ENCODE measurements at regions not wholly inside any gene's neighbourhood (a gene's known extent, or its start where the extent isn't known, plus 50 kb on each side); places are given as distances from the start of the nearest gene placed in this dataset.

DNA sequence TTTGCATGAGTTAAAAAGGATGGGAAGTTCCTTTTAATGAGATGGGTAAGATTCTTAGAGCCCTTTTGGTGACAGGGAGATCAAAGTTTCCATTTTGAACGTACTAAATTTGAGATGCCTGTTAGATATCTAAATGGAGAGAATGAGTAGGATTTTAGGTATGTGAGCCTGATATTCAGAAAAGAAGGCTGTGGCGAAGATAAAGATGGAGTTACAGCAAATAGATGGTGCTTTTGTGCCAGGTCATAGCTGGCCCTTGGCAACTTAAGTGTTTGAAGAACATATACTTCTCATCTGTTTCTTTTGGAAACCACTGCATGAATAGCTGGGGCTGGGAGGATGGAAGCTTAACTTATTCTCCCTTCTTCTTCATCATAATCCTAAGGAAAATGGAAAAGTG, 282.5 kb downstream of the PTBP2 start:
- Histone ChIP-seq H3K27ac (peak overlapping the region in 1 of 2 donors; percentile 2), H3K4me3 (no peak overlapping the region)
- no peak for DNase-seq (ENCODE audit: low spot score)
- TF ChIP-seq, protein P1, sequence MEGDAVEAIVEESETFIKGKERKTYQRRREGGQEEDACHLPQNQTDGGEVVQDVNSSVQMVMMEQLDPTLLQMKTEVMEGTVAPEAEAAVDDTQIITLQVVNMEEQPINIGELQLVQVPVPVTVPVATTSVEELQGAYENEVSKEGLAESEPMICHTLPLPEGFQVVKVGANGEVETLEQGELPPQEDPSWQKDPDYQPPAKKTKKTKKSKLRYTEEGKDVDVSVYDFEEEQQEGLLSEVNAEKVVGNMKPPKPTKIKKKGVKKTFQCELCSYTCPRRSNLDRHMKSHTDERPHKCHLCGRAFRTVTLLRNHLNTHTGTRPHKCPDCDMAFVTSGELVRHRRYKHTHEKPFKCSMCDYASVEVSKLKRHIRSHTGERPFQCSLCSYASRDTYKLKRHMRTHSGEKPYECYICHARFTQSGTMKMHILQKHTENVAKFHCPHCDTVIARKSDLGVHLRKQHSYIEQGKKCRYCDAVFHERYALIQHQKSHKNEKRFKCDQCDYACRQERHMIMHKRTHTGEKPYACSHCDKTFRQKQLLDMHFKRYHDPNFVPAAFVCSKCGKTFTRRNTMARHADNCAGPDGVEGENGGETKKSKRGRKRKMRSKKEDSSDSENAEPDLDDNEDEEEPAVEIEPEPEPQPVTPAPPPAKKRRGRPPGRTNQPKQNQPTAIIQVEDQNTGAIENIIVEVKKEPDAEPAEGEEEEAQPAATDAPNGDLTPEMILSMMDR (IDR thresholded peaks at IDR 0.05) = no peak

DNA sequence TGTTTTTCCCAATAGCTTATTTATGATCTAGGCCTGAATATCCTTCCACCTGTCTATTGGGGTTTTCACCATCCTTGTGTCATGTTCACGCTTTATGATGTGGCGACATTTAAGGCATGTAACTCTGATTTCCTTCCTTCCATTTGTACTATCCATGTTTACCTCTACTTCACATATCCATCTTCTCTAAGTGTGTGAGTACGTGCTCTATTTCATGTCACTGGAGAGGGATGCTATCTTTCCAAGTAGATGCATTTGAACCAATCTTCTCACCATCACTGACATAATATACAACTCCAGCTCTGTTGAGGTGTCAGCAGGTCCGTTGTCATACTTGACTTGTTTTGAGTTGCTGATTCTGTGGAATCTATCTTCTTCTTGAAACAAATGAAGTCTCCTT, 283.2 kb downstream of the PTBP2 start:
- Histone ChIP-seq H3K4me3 (no peak overlapping the region), H3K27ac (no peak overlapping the region)
- no peak for DNase-seq (ENCODE audit: low spot score)
- TF ChIP-seq, protein P1 (IDR thresholded peaks at IDR 0.05) = no peak

DNA sequence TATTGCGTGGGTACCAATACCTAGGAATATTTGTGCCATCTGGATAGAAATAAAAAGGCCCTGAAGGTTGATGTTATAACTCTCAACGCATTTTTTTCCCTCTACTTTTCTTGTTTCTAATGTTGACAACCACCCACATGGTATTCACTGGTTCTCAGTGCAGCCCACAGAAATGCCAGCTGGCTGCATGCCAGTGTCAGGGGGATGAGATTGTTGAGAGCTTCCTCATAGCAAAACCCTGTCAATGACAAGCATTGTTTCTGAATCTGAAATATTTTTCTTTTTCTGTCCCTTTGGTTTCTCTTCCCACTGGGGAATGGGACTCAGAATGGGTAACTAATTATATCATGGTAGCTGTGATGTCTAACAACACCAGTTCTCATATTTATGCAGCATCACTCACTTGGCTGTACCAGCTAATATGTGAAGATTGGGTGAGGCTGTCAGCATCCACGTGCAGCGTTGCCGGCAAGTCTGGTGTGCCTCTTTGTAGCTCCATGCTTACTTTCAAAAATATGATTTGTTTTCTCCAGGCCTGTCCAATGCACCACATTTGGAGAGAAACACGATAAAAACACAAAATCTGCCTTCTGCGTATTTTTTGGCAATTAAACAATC, 284.6 kb downstream of the PTBP2 start:
- H3K4me3 ChIP-seq = no peak overlapping the region
- no peak for DNase-seq (ENCODE audit: low spot score)
- H3K27ac ChIP-seq = no peak overlapping the region
- TF ChIP-seq, protein P1 (IDR thresholded peaks at IDR 0.05) = no peak

DNA sequence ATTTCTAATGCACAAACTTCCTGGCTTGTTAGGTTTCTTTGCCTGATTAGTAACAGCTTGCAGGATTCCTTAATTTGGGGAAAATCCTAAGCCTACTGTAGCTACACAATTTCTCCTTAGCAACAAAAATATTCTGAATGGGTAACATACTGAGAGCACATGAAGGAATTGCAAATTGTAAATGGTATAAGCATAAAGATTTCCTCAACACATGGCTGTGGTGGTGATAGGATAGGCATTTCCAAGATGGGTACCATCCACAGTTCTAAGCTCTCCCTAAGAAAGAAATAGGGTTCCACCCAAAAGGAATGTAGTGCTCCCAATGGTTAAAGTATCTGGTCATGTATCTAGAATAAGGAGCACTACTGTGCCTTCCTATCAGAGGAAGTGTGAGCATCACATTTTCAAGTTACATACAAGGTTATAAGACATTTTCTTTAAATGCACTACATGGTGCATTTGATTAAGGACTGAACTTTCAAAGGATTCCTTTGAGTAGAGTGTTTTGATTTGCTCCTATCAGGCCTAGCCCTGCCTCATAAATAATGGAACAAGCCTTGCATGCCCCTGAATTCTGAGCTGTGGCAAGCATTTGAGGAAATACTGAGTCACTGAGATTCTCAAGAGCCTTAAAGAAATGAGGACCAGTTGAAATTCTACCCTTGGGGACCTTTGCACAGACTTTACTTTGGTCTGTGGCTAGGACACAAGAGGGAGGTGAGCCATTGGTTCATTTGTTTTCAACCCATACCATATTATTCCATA, 286.4 kb downstream of the PTBP2 start:
- TF ChIP-seq, protein P1 (IDR thresholded peaks at IDR 0.05) = no peak
- DNase-seq (ENCODE audit: low spot score) = no peak

DNA sequence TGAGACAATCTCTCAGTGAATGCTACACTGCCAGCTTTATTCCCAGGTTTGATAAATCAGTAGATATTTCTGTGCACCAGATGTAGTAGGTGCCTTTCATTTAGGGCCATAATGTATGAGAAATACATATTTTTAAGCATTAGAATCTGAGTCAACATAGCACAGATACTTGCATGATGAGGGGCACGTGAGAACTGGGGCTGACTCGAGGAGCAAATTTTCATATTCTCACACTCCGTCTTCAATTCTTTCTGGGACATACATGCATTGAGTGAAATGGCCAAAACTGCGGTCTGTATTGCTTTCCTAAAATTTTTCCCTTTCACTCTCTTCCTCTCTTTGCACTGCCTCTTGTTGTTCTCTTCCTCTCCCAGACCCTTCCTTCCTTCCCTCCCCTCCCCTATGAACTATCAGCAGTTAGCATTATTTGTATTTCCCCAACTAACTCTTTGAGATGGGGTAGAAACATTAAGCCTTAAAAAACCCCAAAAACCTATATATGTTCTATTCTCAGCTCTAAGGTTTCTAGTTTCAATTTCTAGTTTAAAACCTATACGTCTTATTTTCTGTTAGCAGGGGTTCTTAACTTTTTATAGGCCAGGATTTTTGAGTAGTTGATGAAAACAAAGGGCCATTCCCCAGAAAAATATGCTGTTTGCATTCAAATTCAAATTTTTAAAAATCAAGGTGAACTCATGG, 289.1 kb downstream of the PTBP2 start:
- Histone ChIP-seq H3K27ac (no peak overlapping the region), H3K4me3 (no peak overlapping the region)
- TF ChIP-seq, protein P1 (IDR thresholded peaks at IDR 0.05) = no peak
- DNase-seq (ENCODE audit: low spot score) = no peak

More for the DNA sequence above, 286.4 kb downstream of the PTBP2 start:
- H3K27ac ChIP-seq = no peak overlapping the region
- no peak overlapping the region for H3K4me3 ChIP-seq

DNA sequence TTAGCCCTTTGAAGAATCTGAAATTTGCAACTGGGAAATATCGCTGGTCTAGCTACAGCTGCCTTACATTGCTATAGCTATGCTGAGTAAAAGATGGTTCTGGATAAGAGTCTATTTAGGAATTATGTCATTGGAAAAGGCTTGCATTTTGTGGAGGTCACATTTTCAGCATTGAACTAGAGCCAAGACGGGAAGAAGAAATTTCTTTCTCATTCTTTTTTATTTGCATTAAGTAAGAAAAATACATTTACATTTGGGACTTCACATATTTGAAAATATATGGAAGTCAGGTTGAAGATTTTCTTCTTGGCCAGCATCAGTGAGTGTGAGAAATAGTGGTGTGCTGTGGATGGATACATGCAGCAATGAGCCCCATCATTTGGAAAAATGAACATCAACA, 291.6 kb downstream of the PTBP2 start:
- DNase-seq (ENCODE audit: low spot score) = no peak

More for the DNA sequence above, 291.6 kb downstream of the PTBP2 start:
- Histone ChIP-seq H3K27ac (no peak overlapping the region), H3K4me3 (no peak overlapping the region)
- TF ChIP-seq, protein P1 (IDR thresholded peaks at IDR 0.05) = no peak

Data from coronary artery (tissue), 2 donors.